OCI-LY1 (cell line): ENCODE measurements at regions not wholly inside any gene's neighbourhood (a gene's known extent, or its start where the extent isn't known, plus 50 kb on each side); places are given as distances from the start of the nearest gene placed in this dataset.

Source experiments
- H2AFZ ChIP-seq: fragments of 200-600 bp; sonication (generic), shearing (Covaris generic); 2 replicates; pipeline ENCODE4 v1.6.0; 2014; ENCODE audit warnings: antibody characterized with exemption, mild to moderate bottlenecking, low read length
- H3F3A ChIP-seq: fragments of 200-600 bp; sonication (generic), shearing (Covaris generic); 2 replicates; pipeline ENCODE4 v1.6.0; 2014; ENCODE audit warnings: mild to moderate bottlenecking, antibody characterized with exemption, low read length, moderate library complexity; ENCODE audit not compliant: insufficient read depth
- H3K27ac ChIP-seq: fragments of 200-600 bp; sonication (generic); 2 replicates; pipeline ENCODE4 v1.5.1; 2014; ENCODE audit warnings: low read length, mixed run types, mild to moderate bottlenecking, low read depth; ENCODE audit not compliant: poor library complexity, severe bottlenecking
- H3K27me3 ChIP-seq: fragments of 200-600 bp; sonication (generic); 2 replicates; pipeline ENCODE4 v1.6.0; 2014; ENCODE audit warnings: antibody characterized with exemption, mild to moderate bottlenecking, low read length, moderate library complexity; ENCODE audit not compliant: insufficient read depth
- H3K36me3 ChIP-seq: fragments of 200-600 bp; sonication (generic); 2 replicates; pipeline ENCODE4 v1.6.1; 2014; ENCODE audit warnings: mild to moderate bottlenecking, antibody characterized with exemption, low read length, moderate library complexity, mixed read lengths; ENCODE audit not compliant: insufficient read depth
- H3K4me1 ChIP-seq: fragments of 200-600 bp; sonication (generic); 2 replicates; pipeline ENCODE4 v1.5.1; 2014; ENCODE audit warnings: mild to moderate bottlenecking, low read length, moderate library complexity; ENCODE audit not compliant: insufficient read depth, severe bottlenecking
- H3K4me2 ChIP-seq: fragments of 200-600 bp; sonication (generic), shearing (Covaris generic); 2 replicates; pipeline ENCODE4 v1.6.1; 2014; ENCODE audit warnings: low read length
- H3K4me3 ChIP-seq: fragments of 200-600 bp; sonication (generic); 2 replicates; pipeline ENCODE4 v1.5.1; 2014; ENCODE audit warnings: low read length, low read depth, mild to moderate bottlenecking, mixed read lengths; ENCODE audit not compliant: poor library complexity, severe bottlenecking
- H3K79me2 ChIP-seq: fragments of 200-600 bp; shearing (Covaris generic); 2 replicates; pipeline ENCODE4 v1.6.1; 2016; ENCODE audit warnings: mixed run types, low read length, mixed read lengths; ENCODE audit not compliant: insufficient read depth
- H3K9ac ChIP-seq: fragments of 200-600 bp; sonication (generic), shearing (Covaris generic); 2 replicates; pipeline ENCODE4 v1.6.1; 2014; ENCODE audit warnings: mild to moderate bottlenecking, low read length, mixed read lengths
- H3K9me2 ChIP-seq: fragments of 200-600 bp; sonication (generic), shearing (Covaris generic); 2 replicates; pipeline ENCODE4 v1.6.1; 2014; ENCODE audit warnings: low read depth, mild to moderate bottlenecking, low read length, mixed read lengths
- H3K9me3 ChIP-seq: fragments of 200-600 bp; shearing (Covaris generic); 2 replicates; pipeline ENCODE4 v1.6.1; 2014; ENCODE audit warnings: low read length, mixed read lengths
- H4K20me1 ChIP-seq: fragments of 200-600 bp; sonication (generic), shearing (Covaris generic); 2 replicates; pipeline ENCODE4 v1.6.0; 2016; ENCODE audit warnings: mild to moderate bottlenecking, low read length; ENCODE audit not compliant: insufficient read depth
- EZH2 ChIP-seq: fragments of 200-600 bp; sonication (generic), shearing (Covaris generic); IDR thresholded peaks from 2 replicates; pipeline ENCODE4 v1.8.0; 2017; ENCODE audit warnings: borderline replicate concordance, mixed run types, mild to moderate bottlenecking, antibody characterized with exemption, low read length, moderate library complexity, mixed read lengths
- TF ChIP-seq, protein P1 (sequence below): fragments of 200-600 bp; sonication (generic), shearing (Covaris generic); IDR thresholded peaks from 2 replicates; pipeline ENCODE4 v1.5.1; 2017; ENCODE audit warnings: mild to moderate bottlenecking, antibody characterized with exemption, low read length, moderate library complexity, mixed read lengths

- no peaks in the 10 kb centered on the region for H4K20me1 ChIP-seq
- H3K9me3 ChIP-seq: no peaks in the 10 kb centered on the region
- no peaks in the 10 kb centered on the region for H3K4me1 ChIP-seq
- no peaks in the 10 kb centered on the region for H3K9me2 ChIP-seq
- H2AFZ ChIP-seq: no peak overlapping the region
- H3K27me3 ChIP-seq: no peaks in the 10 kb centered on the region
- H3K27ac ChIP-seq: no peak overlapping the region
- no peak for TF ChIP-seq EZH2
- TF ChIP-seq, protein P1, sequence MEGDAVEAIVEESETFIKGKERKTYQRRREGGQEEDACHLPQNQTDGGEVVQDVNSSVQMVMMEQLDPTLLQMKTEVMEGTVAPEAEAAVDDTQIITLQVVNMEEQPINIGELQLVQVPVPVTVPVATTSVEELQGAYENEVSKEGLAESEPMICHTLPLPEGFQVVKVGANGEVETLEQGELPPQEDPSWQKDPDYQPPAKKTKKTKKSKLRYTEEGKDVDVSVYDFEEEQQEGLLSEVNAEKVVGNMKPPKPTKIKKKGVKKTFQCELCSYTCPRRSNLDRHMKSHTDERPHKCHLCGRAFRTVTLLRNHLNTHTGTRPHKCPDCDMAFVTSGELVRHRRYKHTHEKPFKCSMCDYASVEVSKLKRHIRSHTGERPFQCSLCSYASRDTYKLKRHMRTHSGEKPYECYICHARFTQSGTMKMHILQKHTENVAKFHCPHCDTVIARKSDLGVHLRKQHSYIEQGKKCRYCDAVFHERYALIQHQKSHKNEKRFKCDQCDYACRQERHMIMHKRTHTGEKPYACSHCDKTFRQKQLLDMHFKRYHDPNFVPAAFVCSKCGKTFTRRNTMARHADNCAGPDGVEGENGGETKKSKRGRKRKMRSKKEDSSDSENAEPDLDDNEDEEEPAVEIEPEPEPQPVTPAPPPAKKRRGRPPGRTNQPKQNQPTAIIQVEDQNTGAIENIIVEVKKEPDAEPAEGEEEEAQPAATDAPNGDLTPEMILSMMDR: no peak
- H3K4me2 ChIP-seq: no peak overlapping the region
- H3K9ac ChIP-seq: no peak overlapping the region
- no peak overlapping the region for H3K4me3 ChIP-seq
- no peaks in the 10 kb centered on the region for H3F3A ChIP-seq
- no peaks in the 10 kb centered on the region for H3K36me3 ChIP-seq
- H3K79me2 ChIP-seq: no peaks in the 10 kb centered on the region
Measured at GRCh38 chr1:191388283-191388682, 770.0 kb upstream of the RGS18 start.

GRCh38 chr1:191396622-191397021, 761.6 kb upstream of the RGS18 start:
- H3K9me3 ChIP-seq: no peaks in the 10 kb centered on the region
- H3K9ac ChIP-seq: no peak overlapping the region
- H3K27ac ChIP-seq: no peak overlapping the region
- H3K4me2 ChIP-seq: no peak overlapping the region
- no peak overlapping the region for H3K4me3 ChIP-seq
- TF ChIP-seq EZH2: no peak
- TF ChIP-seq, protein P1: no peak
- H2AFZ ChIP-seq: no peak overlapping the region
- H3F3A ChIP-seq: no peaks in the 10 kb centered on the region
- H3K79me2 ChIP-seq: no peaks in the 10 kb centered on the region
- H3K36me3 ChIP-seq: no peaks in the 10 kb centered on the region
- no peaks in the 10 kb centered on the region for H3K9me2 ChIP-seq
- H3K4me1 ChIP-seq: no peaks in the 10 kb centered on the region
- no peaks in the 10 kb centered on the region for H3K27me3 ChIP-seq
- no peaks in the 10 kb centered on the region for H4K20me1 ChIP-seq

- H3K27ac ChIP-seq: no peak overlapping the region
- H3K4me1 ChIP-seq: no peaks in the 10 kb centered on the region
- no peak overlapping the region for H3K4me2 ChIP-seq
- H3K36me3 ChIP-seq: no peaks in the 10 kb centered on the region
- H3K27me3 ChIP-seq: no peaks in the 10 kb centered on the region
- TF ChIP-seq EZH2: no peak
- TF ChIP-seq, protein P1: no peak
- no peak overlapping the region for H2AFZ ChIP-seq
- no peak overlapping the region for H3K9ac ChIP-seq
- no peaks in the 10 kb centered on the region for H4K20me1 ChIP-seq
- no peaks in the 10 kb centered on the region for H3K79me2 ChIP-seq
- H3K9me3 ChIP-seq: no peaks in the 10 kb centered on the region
- H3F3A ChIP-seq: no peaks in the 10 kb centered on the region
- no peak overlapping the region for H3K4me3 ChIP-seq
- H3K9me2 ChIP-seq: no peaks in the 10 kb centered on the region
Measured at GRCh38 chr1:191398551-191398950, 759.7 kb upstream of the RGS18 start.
